Chondrocyte (in vitro differentiated cells): ENCODE measurements at regions not wholly inside any gene's neighbourhood (a gene's known extent, or its start where the extent isn't known, plus 50 kb on each side); places are given as distances from the start of the nearest gene placed in this dataset.

Experiments
- DNase-seq: peaks from one replicate; pipeline ENCODE4 v3.0.0; 2021; ENCODE audit warnings: mixed read lengths, low spot score
- H3K27ac Mint-ChIP-seq: one replicate; pipeline ENCODE4 v1.8.0; 2021; ENCODE audit warnings: mild to moderate bottlenecking, moderate library complexity, mixed read lengths; ENCODE audit not compliant: unreplicated experiment
- H3K27me3 Mint-ChIP-seq: 2 replicates; pipeline ENCODE4 v1.8.0; 2021; ENCODE audit warnings: low read depth, mixed read lengths
- H3K36me3 Mint-ChIP-seq: 2 replicates; pipeline ENCODE4 v1.8.0; 2021; ENCODE audit warnings: low read depth, mixed read lengths
- H3K4me1 Mint-ChIP-seq: 2 replicates; pipeline ENCODE4 v1.8.0; 2021; ENCODE audit warnings: low read depth, mild to moderate bottlenecking, mixed read lengths
- H3K4me3 Mint-ChIP-seq: one replicate; pipeline ENCODE4 v1.8.0; 2021; ENCODE audit warnings: mild to moderate bottlenecking, moderate library complexity, mixed read lengths; ENCODE audit not compliant: unreplicated experiment
- H3K9me3 Mint-ChIP-seq: 2 replicates; pipeline ENCODE4 v1.8.0; 2021; ENCODE audit warnings: low read depth, mixed read lengths
- CTCF ChIP-seq: fragments of 200-600 bp; sonication (generic); IDR thresholded peaks from 2 replicates; pipeline ENCODE4 v1.5.0; 2021; ENCODE audit warnings: antibody characterized with exemption, mild to moderate bottlenecking, moderate library complexity

GRCh38 chr2:13180729-13181128 lies 464.0 kb downstream of the TRIB2 start:
- no peak overlapping the region for H3K4me3 Mint-ChIP-seq

GRCh38 chr2:13193075-13193474 lies 476.3 kb downstream of the TRIB2 start:
- no peak for TF ChIP-seq CTCF
- Mint-ChIP-seq H3K27ac (no peak overlapping the region), H3K27me3 (peaks cover 20% of the 10 kb centered on the region), H3K4me1 (no peaks in the 10 kb centered on the region), H3K36me3 (no peaks in the 10 kb centered on the region), H3K4me3 (no peak overlapping the region), H3K9me3 (no peaks in the 10 kb centered on the region)
- no peak for DNase-seq

More at GRCh38 chr2:13180729-13181128, 464.0 kb downstream of the TRIB2 start:
- Mint-ChIP-seq H3K27ac (no peak overlapping the region), H3K27me3 (peaks cover 14% of the 10 kb centered on the region), H3K9me3 (peaks cover 14% of the 10 kb centered on the region), H3K36me3 (no peaks in the 10 kb centered on the region), H3K4me1 (no peaks in the 10 kb centered on the region)
- TF ChIP-seq CTCF = no peak
- DNase-seq = no peak

DNA sequence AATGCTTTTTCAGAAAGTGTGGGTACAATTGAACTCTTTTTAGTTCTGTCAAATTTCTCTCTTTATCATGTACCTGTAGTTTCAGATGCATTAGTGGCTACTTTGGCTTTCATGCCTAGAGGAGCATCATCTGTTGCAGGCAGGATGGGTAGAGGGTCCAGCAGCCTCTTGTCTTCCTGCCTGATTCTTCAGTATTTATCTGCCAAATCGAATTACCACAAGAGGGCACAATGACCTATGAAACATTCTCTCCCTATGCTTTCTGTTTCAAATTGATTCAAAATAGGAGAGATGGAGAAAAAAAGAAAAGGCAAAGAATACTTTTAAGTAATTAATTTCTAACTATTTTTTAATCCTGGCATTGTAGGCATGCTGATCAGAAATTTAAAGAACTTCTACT lies 477.2 kb downstream of the TRIB2 start:
- H3K9me3 Mint-ChIP-seq = no peaks in the 10 kb centered on the region
- DNase-seq = no peak
- H3K4me1 Mint-ChIP-seq = no peaks in the 10 kb centered on the region
- peaks cover 14% of the 10 kb centered on the region for H3K27me3 Mint-ChIP-seq
- H3K27ac Mint-ChIP-seq = no peak overlapping the region
- no peaks in the 10 kb centered on the region for H3K36me3 Mint-ChIP-seq
- TF ChIP-seq CTCF = peak; percentile 78
- no peak overlapping the region for H3K4me3 Mint-ChIP-seq

GRCh38 chr2:13195270-13195669 lies 478.5 kb downstream of the TRIB2 start:
- peaks cover 7% of the 10 kb centered on the region for H3K27me3 Mint-ChIP-seq
- no peak for TF ChIP-seq CTCF
- H3K27ac Mint-ChIP-seq = no peak overlapping the region
- no peaks in the 10 kb centered on the region for H3K9me3 Mint-ChIP-seq
- no peak for DNase-seq
- H3K36me3 Mint-ChIP-seq = no peaks in the 10 kb centered on the region
- H3K4me1 Mint-ChIP-seq = no peaks in the 10 kb centered on the region
- H3K4me3 Mint-ChIP-seq = no peak overlapping the region

DNA sequence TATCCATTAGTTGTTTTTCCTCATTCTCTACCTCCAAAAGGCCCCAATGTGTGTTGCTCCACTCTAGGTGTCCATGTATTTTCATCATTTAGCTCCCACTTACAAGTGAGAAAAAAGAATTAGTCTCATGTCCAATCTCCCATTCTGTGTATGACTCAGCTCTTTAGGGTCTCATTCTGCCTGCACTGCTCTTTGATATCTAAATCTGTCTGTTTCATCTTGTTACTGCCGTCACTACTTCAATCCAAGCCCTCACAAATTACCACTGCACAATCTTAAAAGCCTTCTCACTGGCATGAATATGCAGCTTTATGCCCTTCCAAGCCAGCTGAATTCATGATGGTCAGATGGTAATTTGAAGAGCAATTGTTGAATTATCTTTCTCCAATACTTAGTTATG lies 480.5 kb downstream of the TRIB2 start:
- TF ChIP-seq CTCF = no peak
- H3K4me3 Mint-ChIP-seq = no peak overlapping the region
- H3K4me1 Mint-ChIP-seq = no peaks in the 10 kb centered on the region
- H3K36me3 Mint-ChIP-seq = no peaks in the 10 kb centered on the region
- no peaks in the 10 kb centered on the region for H3K9me3 Mint-ChIP-seq
- H3K27ac Mint-ChIP-seq = no peak overlapping the region
- H3K27me3 Mint-ChIP-seq = peaks cover 10% of the 10 kb centered on the region
- DNase-seq = no peak
